ENCODE measurements at regions not wholly inside any gene's neighbourhood (a gene's known extent, or its start where the extent isn't known, plus 50 kb on each side); places are given as distances from the start of the nearest gene placed in this dataset.
"Not testable (repeated sequence)": the region's sequence is repeated elsewhere in the genome, so short reads cannot be mapped to it uniquely, and the experiment has no call there.

- DNase-seq, result no peak
Observed at GRCh38 chr2:133624551-133624950, 56.3 kb upstream of the NCKAP5 start.

DNA sequence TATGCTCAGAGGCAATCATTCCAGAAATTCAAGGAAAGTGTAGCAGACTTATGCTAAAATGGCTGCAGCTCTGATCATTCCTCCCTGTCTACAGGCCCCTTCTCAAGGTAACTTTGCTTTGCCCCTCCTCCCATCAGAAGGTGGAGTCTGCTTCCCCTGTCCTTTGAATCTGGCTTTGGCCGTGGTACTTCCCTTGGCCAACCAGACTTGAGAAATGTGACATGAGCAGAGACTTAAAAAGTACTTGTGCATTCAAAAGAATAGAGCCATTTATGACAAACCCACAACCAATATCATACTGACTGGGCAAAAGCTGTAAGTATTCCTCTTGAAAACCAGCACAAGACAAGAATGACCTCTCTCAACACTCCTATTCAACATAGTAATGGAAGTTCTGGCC is 59.5 kb upstream of the NCKAP5 start:
- no peak for DNase-seq

DNA sequence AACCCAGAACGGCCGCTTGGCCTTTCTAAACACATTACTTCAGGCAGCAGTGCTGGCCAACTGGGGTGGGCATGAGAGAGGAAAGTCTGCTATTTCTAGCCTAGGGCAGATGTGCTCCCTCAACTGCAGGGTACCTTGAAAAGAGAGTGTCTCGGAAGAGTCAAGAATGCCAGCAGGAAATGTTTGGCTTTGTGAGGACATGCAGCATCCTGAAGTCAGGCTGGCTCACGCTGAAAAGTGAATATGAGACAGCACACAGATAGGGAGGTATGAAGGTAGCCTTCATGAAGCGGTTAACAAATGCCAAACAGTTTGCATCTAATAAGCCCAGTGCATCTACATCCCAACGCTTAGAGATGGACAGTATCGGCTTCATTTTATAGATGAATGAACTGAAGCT is 65.0 kb upstream of the NCKAP5 start:
- DNase-seq, result no peak

GRCh38 chr2:133633881-133634409 is 65.7 kb upstream of the NCKAP5 start:
- DNase-seq, result no peak

- DNase-seq, result no peak
Observed at GRCh38 chr2:133635131-133635530, 66.9 kb upstream of the NCKAP5 start.

GRCh38 chr2:133636287-133636686 is 68.0 kb upstream of the NCKAP5 start:
- no peak for DNase-seq

GRCh38 chr2:133640103-133640502 is 71.8 kb upstream of the NCKAP5 start:
- DNase-seq, result no peak

DNA sequence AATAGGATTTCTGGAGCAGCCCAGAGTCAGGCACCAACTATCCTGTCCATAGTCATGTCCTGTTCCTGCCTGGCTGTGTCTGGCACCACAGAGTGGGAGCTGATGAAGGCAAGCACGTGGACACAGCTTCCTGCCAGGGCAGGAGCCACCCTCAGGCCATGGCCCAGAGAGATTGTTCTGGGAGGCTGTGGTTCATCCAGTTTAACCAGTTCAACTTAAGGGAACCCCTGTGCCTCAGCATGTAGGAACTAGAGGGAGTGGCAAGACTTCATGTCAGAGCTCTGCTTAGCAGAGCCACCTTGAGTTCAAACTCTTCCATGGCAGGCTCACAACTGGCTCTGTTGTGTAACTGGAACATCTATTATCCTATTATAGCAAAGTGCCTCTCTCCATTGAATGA is 73.2 kb upstream of the NCKAP5 start:
- DNase-seq, result no peak

DNA sequence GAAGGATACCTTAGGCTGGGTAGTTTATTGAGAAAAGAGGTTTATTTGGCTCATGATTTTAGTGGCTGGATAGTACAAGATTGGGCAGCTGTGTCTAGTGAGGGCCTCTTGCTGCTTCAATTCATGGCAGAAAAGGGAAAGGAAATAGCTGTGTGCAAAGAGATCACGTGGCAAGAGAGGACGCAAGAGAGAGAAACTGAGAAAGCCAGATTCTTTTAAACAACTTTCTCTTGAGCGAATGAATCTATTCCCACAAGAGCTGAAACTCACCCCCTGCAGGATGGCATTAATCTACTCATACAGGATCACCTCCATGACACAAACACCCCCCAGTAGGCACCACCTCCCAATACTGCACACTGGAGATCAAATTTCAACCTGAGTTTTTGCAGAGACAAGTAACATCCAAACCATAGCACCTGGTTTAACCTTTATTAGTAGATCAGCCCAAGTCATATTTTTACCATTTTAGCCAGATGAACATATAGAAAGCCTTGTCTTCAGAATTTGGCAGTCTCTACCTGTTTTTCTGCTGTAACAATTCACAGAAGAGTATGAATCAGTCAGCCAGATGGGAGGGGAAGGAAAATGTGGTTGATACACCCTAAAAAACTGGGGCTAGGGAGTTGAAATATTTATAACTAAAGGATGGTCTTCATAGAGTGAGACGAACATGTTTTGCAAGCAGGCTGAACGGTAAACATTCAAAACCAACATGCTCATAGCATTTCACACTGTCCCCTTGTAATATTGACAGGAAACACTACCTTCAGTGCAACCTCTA is 73.9 kb upstream of the NCKAP5 start:
- no peak for DNase-seq

DNA sequence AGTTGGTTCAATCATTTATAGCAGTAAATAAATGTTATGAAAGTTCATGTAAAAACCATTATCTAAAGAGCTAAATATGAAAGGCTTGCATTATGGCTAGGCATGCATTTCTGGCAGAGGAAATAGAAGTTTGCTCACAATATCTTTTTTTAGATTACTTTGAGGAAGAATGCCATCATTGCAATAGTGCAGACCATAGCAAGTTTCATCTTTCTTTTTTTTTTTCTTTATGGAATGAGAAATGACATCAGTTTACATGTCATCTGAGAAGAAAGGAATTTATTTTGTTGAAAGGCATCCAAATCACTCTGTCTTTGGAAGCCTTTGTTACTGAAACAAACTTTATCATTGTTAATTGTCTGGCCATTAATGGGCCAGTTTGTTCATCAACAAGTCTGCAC is 74.5 kb upstream of the NCKAP5 start:
- DNase-seq, result no peak

GRCh38 chr2:133643863-133644262 is 75.6 kb upstream of the NCKAP5 start:
- no peak for DNase-seq

DNA sequence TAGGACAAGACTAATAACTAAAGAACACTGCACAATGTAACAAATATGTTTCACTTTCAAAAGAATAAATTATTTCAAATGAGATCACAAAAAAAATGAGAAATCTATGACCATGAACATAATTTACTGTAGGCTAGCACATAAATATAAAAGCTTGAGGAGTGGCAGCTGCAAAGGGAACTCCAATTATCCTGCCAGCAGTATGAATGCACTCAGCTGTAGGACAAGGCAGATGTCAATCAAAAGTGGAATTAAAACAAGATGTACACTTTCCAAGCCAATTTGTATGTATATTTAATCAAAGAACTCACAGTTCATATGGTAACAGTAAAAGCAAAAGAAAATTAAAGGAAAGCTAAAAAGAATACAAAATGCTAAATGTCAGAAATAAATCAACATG is 76.6 kb upstream of the NCKAP5 start:
- no peak for DNase-seq

- not testable (repeated sequence) for DNase-seq
Observed at GRCh38 chr2:133647386-133647785, 79.1 kb upstream of the NCKAP5 start.

- DNase-seq, result no peak
Observed at GRCh38 chr2:133651861-133652260, 83.6 kb upstream of the NCKAP5 start.

- DNase-seq, result no peak
Observed at GRCh38 chr2:133652398-133652797, 84.1 kb upstream of the NCKAP5 start.

GRCh38 chr2:133653056-133653455 is 84.8 kb upstream of the NCKAP5 start:
- DNase-seq, result no peak

- no peak for DNase-seq
Observed at GRCh38 chr2:133654949-133655348, 86.7 kb upstream of the NCKAP5 start.

DNA sequence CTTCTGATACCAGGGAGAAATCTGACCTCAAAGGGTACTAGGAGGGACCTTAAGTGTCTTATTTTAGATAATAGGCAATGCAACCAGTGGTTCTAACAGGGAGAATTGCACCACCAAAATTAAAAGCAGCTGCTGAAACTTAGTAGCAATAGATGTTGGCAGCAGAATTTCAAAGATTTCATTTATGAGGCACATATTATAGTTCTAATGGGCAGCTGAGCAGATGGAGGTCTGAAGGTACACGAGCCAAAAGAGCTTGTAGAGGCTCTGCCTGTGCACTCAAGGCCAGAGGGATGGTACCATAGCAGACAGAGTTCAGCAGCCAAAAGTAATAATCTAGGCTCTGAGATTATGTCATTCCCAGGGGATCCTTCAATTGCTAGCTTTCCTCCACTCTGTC is 87.3 kb upstream of the NCKAP5 start:
- DNase-seq, result no peak

- no peak for DNase-seq
Observed at GRCh38 chr2:133657591-133657990, 89.3 kb upstream of the NCKAP5 start.

DNA sequence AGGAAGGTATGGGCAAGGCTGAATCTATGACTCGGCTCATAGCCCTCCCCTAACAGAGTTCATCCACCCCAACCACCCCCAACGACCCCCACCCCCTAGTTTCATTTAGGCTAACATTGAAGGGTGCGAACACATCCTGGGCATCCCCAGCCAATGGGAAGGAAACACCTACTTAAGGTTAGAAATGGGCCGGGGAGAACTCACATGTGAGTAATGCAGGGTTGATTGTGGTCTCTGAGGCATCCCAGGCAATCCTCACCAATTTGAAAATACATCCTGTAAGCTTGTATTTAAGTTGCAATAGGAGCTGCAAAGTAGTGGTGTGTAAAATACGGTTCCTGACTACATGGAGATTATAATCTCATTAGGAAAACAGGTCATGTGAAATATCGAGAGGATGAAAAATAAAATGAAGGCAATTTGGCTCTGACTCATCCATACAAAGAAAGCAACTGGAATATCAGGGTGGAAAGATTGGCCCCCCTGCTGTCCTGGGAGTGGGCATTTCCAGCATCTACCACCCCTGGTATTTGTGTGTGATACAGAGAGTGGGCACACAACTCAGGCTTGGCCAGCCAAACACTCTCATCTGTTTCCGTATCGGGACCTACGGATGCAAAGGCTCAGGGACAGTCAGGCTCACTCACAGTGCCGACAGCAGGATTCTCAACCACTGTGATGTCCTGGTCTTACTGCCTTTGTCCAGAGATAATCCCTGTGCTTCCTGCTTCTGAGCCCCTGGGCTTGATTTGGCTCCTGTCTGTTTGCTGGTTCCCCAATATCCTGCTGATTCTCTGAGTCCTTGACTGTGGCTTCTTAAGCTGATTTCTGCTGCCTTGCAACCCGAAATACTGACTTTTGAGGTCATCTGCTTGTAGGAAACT is 90.0 kb upstream of the NCKAP5 start:
- DNase-seq, result no peak

GRCh38 chr2:133660510-133660909 is 92.2 kb upstream of the NCKAP5 start:
- no peak for DNase-seq

- DNase-seq, result no peak
Observed at GRCh38 chr2:133661392-133661791, 93.1 kb upstream of the NCKAP5 start.

GRCh38 chr2:133666621-133667020 is 98.4 kb upstream of the NCKAP5 start:
- DNase-seq, result no peak

- DNase-seq, result no peak
Observed at GRCh38 chr2:133667085-133667484, 98.8 kb upstream of the NCKAP5 start.

Data from NCI-H1092 treated with DMSO at 0.1 percent for 48 hours (cell line).